COLO668 (cell line): ENCODE measurements at regions not wholly inside any gene's neighbourhood (a gene's known extent, or its start where the extent isn't known, plus 50 kb on each side); places are given as distances from the start of the nearest gene placed in this dataset.
A peak's percentile ranks its signal among the peaks of the same experiment; 100 is the strongest.

Experiments
- DNase-seq: peaks from one replicate; lab custom pipeline; 2025; ENCODE audit not compliant: unreplicated experiment; lab: John Stamatoyannopoulos, UW

DNA sequence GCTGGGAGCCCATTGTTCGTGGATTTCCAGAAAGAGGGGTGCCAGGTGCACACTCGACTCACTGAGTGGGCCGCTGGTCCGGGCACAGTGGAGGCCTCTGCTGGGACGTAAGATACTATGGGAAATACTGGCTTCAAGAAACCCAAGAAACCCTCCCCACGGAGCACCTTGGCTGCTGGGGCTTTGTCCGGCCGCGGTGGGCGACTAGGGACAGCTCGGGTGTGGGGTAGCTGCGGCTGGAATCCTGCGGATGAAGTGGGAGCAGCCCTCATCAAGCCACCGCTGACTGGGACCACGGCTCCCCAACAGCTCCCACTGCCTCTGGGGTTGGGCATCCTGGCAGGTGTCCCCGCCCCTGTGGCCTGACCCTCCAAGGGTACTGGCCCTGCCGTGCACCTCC, 69.5 kb upstream of the GATA5 start:
- DNase-seq, result no peak

DNA sequence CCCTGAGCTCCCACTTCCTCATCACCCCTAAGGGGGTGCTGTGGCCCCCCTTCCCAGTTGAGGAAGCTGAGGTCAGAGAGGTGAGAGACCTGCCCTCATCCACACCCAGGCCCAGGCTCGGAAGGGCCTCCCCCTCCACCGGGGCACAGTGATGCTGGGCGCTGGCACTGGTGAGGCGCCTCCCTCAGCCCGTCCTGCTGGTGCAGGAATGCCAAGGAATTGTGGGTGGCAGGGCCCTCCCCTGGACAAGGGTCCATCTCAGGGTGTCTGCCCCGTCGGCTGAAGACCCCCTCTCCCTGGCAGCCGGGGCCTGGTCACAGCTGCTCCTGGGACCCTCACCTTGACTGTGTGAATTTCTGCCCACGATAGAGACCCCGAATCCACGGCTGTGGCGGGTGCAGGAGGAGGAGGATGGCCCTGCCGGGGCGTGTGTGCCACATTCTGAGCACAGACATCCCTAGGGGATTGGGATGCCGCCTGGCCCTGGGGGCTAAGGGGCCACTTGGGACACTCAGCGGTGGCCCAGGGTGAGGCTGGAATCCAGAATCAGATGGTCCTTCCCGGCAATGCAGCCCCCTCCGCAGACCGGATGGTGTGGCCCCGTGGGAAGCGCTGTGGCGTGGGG, 70.2 kb upstream of the GATA5 start:
- no peak for DNase-seq

DNA sequence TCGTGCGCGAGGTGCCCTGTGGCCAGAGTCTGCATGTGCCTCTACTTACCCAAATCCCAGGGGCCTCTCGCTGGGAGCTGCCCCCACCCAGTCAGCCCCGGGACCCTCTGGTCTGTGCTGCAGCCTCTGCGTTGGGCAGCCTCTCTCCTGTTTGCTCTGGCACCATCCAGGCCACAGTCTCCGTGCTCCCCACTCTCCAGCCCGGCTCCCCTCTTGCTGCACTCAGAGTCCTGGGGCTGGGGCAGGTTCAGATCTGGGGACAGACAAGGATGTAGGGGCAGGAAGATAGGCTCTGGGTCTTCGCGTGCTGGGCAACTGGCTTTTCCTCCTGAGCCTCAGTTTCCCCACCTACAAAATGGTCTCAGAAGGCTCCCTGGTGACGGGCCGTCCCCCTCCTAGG, 70.8 kb upstream of the GATA5 start:
- DNase-seq, result no peak

DNA sequence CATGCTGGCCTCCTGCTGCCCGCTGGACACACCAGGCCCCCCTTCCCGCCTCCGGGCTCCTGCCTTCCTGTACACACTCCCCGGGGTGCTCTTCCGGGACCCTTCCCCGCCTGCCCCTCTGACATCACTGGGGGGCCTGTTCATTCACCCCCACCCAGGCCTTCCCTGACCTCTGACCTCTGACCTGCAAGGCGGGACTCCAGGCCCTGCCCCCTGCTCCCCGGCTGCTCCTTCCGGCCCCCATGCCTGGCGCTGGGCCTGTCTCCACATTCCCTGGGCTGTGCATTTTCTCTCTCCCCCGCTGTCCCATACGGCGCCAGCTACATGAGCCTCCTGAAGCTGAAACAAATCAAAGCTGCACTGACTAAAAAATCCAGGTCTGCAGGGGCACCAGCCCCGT, 71.6 kb upstream of the GATA5 start:
- no peak for DNase-seq

DNA sequence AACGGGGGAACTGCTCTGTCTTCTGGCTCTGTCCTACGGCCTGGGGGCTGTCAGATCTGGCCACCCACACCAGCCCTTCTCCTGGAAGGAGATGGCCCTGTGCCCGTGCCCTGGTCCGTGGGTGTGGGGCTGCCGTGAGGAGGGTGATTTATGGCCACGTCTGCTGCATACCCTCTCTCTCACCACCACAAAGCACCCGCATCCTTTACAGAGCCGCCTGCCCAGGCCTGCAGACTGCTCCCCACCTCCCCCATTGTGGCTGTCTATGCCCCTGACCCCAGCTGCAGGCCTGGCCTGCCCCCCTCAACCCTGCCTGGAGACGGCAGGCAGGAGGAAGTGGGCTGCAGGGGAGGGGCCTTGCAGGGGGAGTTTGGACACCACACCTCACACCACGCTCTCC, 72.7 kb upstream of the GATA5 start:
- DNase-seq, result no peak

DNA sequence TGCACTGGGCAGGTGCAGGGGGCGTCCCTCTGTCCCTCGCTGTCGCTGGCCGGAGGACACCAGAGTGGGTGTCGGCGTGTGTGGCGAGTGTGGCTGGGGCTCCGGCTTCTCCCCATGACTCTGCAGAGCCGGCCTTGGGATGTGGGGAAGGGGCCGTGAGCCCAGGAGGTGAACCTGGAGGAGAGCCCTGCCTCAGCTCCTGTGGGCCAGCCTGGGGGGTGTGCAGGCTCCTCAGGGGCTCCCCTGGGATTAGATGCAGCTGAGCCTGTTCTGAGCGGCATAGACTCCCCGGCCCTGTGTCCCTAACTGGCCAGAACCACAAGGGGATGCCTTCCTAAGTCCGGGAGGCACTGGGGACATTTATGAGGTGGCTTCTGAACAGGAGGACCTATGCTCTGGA, 73.2 kb upstream of the GATA5 start:
- DNase-seq, result no peak

DNA sequence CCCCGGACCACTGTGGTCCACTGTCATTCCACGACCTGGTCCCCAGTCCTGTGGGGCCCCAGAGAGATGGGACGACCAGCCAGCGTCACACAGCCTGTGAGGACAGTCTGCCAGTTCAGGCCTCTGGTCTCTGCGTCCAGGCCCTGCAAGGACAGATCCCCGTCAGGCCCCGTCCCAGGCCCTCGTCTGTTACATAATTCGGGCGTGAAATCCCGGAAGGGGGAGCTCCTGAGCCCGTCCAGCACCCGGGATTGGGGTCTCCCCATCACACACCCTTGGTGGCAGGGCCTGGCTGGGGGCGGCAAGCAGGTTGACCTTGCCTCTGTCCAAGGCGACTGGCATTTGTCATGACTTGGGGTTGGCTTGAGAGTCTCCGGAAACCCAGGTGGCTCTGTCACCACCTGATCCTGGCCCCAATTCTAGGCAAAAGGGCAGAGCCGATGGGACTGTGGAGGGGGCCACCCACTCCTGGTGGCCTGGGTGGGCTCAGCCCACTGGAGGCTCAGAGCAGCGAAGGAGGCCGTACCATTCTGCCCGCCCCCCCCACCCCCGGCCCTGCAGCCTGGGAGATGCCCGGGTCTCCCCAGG, 73.8 kb upstream of the GATA5 start:
- no peak for DNase-seq

DNA sequence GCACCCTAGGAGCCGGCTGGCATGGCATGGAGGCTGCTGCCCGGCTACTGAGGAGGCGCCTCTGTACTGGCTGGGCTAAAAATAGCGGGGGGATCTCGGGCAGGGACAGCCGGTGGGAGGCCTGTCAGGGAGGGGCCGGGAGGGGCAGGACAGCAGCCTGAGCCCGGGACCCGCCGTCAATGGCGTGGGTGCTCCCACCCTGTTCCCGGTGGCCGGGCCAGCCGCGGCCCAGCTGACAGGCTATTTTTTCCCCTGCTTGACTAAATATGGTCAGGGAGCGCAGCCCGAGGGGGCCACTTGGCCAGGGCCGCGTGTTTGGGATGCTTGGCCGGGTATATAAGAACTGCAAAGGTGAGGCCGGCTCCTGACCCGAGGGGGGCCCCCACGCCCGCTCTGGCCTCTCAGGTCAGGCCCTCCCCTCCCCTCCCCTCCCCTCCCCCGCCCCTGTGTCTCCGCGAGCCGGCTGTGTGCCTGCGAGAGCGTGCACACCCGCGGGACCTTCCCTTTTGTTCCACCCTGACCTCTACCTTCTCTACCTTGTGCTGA, 74.4 kb upstream of the GATA5 start:
- DNase-seq, result no peak

DNA sequence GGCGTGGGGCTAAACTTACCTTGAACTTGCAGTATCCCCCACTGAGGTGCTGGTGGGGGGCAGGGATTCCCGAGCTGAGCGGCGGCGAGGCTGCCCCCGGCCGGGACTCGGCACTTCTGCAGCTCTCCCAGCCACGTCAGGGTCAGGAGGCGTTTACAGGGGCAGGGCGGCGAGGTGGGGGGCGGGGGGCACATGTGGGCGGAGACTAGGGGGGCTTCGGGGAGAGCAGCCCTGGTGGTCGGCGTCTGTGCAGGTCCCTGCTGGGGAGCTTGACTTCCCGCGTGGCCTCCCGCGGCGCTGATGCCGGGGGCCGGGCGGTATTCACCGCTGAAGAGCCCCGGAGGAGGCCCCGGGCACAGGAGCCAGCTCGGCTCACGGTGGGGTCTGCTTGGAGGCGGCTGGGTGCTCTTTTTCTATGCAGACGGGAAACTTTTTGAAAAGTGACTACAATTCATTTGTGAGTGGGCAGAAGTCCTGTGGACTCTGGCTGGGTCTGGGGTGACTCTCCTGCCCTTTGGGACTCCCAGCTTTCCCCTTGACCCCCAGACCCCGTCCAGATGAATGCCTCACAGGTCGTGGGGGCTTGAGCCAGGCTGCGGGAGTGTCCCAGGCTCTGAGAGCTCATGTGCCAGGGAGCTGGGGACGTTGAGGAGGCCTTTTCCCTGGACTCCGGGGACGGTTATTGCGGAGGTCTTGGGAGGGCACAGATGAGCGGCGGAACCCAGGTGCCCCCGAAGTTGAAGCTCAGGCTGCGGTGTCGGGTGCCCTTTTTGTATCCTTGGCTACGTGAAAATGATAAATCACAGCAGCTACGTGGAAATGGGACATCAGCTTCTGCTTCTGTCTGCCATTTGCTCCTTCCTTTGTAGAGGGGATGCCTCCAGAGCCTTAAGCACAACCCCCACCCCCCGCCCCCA, 75.9 kb upstream of the GATA5 start:
- DNase-seq, result no peak

DNA sequence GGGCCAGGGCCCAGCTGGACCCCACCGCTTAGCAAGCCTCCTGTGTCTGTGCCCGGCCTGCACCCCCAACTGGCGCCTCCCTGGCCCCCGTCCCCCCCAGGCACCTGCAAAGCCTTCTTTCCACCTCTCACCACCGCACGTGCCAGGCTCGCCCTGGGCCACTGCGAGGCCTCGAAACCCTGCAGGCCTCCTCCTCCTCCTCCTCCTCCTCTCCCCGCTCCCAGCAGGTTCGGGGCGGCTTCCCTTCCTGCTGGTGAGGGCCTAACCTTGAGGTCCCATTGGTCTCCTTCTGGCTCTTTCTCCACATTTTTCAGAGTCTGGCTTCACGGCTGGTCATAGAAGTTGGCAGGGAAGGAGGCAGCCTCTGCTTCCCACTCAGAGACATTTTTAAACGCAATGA, 76.8 kb upstream of the GATA5 start:
- DNase-seq, result no peak

DNA sequence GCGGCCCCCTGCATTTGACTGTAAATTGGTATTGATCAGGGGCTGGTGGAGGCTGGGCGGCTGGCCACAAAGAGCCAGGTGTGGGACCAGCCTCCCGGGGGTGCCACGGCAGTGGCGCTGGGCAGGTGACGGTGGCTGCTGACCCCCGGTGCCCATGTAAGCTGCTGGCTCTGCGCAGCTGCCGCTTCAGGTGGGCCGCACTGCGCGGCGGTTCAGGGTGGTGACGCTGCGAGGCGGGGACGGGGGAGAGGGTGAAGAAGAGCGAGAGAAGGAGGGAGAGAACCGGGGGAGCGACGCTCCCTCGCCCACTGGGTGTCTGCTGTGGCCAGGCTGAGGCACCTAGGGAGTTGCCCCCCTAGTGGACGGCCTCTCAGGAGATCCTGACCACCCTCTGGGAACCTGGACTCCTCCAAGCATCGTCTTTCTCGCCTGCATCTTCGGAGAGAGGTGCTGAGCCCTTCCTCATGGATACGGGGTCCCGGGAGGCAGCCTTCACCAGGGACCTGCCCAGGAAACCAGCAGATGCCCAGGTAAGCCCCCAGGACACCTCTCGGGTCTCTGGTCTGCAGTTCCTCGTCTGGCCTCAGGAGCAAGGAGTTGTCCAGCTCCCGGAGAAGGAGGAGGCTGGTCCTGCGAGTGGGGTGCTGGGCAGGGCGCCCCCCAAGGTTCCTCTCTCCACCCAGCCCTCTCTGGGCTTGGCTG, 77.5 kb upstream of the GATA5 start:
- no peak for DNase-seq

DNA sequence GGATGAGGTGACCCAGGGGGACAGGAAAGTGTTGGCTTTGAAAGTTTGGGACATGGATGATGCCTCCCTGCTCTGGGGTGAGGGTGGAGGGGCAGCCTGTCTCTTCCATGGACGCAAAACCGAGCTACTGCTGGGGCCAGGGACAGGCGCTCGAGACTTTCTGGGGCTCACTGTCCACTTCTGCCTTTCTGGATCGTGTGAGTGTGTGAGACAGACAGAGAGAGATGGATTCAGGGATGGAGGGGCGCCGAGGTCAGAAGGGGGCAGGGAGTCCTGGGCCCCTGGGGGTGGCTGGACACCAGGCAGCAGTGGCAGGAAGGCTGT, 78.0 kb upstream of the GATA5 start:
- DNase-seq, result no peak

DNA sequence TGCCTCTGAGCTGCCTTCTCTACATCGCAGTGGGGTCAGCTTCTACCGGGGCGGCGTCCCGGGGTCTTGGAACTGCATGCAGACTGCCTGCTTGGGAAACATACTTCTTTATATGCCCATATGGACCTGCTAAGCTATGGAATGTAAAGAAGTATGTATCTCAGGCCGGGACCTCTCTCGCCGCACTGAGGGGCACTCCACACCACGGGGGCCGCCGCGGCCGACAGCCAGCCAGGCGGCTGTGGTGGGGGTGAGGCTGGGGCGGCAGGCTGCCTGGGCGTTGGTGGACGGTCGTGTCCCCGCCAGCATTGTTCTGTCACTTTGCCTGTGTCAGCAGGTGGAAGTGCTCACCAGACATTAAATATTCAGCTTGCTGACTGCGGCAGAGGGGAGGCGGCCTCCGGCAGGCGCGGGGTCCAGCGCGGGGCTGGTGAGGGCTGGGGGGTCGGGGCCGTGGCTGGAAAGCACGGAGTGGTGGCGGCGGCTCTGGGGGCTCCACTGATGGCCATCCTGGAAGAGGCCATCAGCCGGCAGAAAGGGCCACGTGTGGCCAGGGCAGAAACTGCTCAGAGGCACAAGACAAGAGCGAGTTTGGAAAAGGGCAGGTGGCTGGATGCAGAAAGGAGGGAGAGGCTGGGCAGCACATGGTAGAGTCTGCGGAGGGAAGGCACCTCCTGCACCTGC, 78.6 kb upstream of the GATA5 start:
- DNase-seq, result no peak

DNA sequence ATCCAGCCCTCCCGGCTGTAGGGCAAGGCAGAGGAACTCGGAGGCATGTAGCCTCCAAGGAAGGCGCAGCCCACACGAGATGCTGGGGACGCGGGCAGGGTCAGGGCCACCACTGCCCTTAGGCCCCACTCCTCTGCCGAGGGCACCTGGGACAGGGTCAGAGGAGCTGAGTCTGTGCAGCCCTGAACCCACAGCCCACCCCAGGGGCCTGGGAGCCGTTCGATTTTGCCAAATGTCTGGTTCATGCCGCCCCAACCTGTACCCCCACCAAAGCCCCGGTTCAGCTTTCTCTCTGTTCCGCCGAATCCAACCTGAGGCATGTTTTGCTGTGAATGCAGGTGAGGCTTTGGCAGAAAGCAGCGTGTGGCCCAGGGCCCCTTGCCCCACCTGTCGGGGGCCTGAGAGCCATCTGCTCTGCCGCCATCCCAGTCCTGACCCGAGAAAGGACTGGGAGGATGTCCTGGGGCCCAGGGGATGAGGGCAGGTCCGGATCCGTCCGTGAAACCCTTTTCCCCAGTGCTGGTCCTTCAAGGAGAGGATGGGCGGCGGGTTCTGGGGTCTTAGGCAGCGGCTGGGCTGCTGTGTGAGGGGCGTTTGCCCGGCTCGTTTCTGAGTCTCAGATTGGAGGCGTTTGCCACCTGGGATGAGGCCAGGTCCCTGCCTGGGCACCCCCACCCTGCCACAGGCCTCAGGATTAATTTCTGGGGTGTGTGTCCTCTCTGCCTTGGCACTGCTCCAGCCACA, 79.3 kb upstream of the GATA5 start:
- DNase-seq, result no peak

DNA sequence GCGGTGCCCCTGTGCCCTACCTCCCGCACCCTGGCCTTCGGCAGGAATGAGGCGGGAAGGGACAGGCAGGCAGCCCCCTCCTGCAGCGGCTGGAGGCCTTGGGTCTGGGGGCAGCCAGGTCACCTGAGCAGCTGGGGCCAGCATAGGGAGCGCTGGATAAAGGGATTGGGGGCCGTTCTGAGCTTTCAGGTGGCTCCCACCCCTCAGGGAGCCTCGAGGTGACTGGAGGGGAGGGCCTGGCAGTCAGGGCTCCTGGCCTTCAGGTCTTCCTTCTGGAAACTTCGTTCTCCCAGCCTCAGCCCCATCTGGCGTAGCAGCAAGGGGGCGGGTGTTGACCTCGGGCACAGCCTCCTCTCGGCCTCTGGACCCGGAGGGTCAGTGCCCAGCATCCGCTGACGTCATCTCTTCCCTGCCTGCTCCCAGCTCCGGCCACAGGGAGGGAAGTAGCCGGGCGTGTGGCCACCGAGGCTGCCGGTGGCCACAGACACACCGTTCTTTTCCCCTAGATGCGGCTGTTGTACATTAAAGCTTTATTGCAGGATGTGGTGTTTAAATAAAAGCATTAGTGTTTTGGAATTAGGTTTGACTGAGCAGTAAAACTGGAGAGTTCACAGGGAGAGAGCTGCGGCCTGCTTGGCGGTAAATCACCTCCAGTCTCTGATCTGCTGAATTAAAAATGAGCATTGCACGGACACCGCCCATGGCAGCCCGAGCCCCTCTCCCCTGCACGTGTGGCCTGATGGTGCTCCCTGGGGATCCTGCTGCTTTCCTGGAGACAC, 80.0 kb upstream of the GATA5 start:
- DNase-seq, result no peak

DNA sequence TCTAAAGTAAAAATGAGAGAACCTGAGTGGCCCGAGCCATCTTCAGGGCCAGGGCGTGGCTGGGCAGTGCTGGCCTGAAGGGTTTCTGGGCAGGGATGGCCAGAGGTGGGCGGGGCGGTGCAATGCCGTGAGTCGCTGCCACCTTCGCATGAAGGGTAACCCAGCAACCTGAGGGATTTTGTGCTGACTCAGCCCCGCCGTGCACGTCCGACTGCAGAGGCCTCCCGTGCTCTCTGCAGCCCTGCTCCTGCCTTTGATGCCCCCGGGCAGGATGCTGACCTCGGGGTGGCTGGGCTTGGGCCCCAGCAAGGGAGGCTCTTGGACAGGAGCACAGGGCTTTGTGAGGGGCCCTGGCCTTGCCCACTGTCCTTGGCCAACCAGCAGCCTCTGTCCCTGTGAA, 81.7 kb upstream of the GATA5 start:
- DNase-seq, result peak; percentile 24

DNA sequence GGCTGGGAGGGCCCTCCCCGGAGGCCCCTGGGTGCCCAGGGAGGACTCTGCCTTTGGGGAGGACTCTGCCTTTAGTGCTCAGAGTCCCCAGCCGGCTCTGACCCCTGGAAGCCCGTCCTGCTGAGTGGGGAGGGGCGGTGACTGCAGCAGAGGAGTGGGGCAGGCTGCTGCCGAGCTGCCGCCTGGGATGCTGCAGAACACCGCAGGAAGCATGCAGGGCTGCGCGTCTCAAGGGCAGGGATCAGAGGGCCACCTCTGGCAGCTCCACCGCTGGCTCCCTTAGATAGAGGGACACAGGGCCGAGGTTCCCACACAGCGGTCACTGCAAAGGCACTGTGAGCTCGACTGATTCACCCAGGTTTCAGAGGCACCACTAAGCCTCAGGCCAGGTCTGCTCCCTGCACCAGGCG, 82.2 kb upstream of the GATA5 start:
- no peak for DNase-seq

DNA sequence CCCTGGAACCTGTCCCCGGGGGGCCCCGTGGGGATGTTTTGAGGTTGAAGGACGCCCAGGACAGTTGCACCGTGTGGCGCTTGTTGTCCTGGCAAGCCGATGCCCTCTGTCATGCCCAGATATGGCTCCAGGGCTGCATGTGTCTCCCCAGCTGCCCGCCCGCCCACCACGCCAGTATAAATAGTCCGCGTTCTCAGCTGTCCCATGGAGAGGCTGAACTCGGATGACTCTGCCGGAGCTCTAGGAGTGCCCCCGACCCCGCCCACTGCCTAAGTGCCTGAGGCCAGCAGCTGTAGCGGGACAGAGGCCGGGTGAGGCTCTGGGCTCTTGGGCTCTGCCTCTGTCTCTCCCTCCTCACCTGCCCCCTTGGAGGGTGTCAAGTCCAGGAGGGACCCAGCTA, 83.0 kb upstream of the GATA5 start:
- DNase-seq, result no peak

DNA sequence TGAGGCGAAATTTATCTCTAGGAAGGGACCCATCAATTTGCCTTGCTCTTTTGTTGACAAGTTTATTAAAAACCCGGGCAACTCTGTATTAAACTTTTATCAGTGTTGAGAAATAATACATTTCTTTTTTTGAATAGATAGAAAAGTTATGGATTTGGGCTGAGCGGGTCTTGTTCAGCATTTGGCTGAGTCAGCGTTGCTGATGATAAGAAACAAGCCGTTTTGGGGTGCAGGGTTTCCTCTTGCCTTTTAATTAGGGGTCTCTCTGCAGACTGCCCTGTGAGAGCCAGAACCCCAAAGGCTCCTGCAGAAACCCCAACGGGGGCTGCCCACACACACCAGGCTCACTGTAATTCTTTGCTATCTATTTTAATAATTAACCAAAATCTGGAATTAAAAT, 82.1 kb upstream of the SLCO4A1 start:
- no peak for DNase-seq

DNA sequence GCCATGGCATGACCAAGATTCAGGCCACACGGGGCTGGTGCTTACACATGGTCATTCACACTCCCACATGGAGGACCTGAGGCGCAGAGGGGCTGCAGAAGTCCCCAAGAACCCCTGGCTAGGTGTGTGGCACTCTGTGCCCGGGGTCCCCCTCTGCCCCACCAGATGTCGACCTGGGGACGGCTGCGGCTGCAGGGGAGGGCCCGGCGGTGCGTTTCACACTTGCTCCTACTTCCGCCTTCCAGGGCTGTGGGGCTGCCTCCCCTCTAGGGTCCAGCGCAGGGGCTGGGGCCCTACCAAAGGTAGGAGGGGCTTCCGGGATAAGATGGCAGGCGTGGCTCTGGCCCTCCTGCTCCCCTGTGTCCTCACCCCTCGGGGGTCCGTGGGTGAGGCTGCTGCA, 81.1 kb upstream of the SLCO4A1 start:
- no peak for DNase-seq
